DMS114 treated with DMSO at 0.1 percent for 48 hours (cell line): ENCODE measurements at regions not wholly inside any gene's neighbourhood (a gene's known extent, or its start where the extent isn't known, plus 50 kb on each side); places are given as distances from the start of the nearest gene placed in this dataset.

Source experiments
- DNase-seq: peaks from one replicate; lab custom pipeline; 2025; ENCODE audit not compliant: unreplicated experiment; lab: John Stamatoyannopoulos, UW

DNA sequence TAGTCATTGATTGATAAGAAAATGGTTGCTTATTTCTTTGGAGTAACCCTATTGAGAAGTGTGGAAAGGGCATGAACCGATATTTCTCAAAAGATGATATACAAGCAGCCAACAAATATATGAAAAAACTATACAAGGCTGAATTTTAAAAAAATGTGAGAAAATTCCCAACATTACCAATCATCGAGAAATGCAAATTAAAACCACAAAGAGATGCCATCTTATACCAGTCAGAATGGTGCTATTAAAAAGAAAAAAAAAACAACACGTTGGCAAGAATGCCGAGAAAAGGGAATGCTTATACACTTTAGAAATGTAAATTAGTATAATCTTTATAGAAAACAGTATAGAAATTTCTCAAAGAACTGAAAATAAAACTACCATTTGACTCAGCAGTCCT, 77.7 kb upstream of the ROBO1 start:
- no peak for DNase-seq

DNA sequence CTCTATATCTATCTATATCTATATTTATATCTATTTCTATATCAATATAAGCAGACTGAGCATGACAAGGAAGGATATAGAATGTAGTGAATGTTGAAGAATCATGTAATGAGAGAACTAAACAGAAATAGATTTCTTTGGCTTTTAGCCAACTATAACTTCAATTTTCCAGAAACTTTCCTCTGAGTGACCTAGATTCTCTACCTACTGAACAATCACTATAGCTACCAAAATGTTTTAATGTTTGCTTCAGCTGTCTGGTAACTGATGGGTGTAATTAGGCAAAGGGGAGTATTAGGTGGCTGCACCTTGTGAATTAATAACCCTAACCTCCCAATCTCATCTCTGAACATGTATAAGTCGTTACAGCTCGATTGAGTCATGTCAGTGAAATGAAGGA, 76.4 kb upstream of the ROBO1 start:
- no peak for DNase-seq

DNA sequence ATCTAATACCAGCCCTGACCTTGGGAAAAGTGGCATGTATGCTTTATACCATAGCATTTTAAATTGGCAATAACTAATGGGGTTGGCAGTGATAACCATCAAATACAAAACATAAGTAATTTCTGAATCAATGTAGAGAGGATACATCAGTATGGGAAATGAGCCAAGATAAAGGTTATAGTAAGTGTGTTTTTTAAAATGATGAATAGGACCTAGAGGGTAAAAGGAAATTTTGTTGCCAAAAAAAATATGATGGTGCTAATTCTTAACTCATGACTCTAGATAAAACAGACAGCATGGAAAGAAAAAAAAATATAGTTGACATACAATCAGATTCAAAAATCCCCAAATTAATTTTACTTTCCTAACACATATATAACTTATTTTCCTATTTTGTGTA, 75.4 kb upstream of the ROBO1 start:
- no peak for DNase-seq

DNA sequence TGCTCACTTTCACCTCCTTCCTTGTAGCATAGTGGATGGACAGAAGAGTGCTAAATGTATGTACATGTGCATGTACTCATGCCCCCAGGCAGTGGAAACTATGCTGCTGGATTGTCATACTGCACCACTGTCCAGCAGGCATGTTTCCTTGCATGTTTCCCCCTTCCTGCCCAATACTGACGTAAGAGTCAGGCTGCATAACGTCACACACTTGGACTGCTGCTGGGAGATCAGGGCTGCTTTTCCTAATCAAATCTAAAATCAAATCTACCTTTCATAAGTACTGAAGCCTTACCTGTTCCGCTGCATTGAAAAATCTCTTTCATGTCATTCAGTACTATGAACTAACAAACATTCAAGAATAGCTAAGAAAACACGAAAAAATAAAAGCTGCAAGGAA, 67.9 kb upstream of the ROBO1 start:
- DNase-seq = no peak

DNA sequence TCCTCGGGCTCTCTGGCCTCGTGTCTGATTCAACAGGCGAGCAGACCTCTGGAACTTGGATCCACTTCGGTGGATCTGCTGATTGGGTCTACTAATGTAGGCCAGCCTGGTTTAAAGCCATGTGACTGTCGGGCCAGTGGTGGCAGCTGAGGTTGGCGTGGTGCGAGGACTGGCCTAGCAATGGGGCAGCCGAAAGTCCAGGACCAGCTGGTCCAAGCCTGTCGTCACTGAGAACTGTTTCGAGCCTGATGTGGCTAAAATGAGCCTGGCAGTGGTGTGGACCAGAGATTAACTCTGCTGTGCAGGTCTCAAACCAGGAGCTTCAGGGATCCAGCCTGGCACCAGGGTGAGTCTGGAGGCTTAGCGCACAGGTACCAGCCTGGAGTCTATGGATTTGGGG, 56.4 kb upstream of the ROBO1 start:
- no peak for DNase-seq

DNA sequence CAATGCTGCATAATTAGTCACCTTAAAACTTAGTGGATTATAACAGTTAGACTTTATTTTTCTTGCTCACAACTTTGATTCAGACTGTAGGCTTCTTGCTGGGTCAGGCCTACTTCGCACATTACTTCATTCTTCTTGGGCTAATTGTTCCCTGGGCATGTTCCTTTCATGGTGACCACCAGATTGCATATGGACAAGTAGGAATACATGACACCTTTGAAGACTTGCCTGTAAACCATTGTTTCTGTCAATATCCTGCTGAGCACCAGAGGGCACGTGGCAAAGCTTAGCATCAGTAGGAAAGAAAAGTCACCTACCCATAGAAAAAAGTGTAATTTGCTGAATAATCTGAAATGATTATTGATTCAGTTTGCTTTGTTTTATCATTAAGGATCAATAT, 54.3 kb upstream of the ROBO1 start:
- no peak for DNase-seq

DNA sequence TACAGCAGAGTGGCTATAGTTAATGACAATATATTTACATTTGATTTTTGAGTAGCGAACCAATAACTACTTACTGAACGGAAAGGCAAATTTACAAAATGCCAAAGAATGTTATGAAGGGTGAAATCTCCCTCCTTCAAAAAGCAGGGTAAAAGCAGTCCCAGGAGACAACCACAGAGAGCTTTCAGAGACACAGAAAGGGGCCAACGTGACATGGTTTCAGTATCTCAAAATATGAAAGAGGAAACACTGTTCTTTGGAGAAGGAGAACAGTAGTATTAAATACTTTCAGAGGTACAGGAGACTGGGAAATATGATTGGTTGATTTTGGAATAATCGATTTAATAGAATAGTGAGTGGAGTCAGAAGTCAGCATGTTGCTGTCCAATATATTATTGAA, 52.3 kb upstream of the ROBO1 start:
- no peak for DNase-seq

DNA sequence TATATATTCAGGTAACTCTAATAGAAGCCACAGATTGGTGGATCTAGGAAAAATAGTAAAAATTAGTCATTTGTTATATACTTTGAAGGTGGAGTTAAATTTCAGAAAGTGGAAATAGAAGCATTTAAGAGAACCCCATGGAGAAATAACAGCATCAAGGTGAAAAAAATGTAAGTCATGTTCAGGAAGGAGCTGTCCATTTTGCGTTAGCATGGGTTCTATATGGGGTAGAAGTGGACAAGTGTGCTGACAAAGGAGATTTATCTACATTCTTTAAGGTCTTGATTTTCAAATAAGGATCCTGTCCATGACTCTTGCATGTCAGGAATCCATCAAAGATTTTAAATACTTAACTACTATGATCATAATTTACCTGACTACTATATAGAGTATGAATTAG, 50.2 kb upstream of the ROBO1 start:
- no peak for DNase-seq
